Activated CD8-positive, alpha-beta memory T cell treated with anti-CD3 and anti-CD28 coated beads, Interleukin-2, amount 10 ng/mL, durations not matched to agents 7 days and 5 days (primary cell): ENCODE measurements at regions not wholly inside any gene's neighbourhood (a gene's known extent, or its start where the extent isn't known, plus 50 kb on each side); places are given as distances from the start of the nearest gene placed in this dataset.

Experiments used
- ATAC-seq: fragments of 150-1000 bp; cut with Tn5 transposase; one replicate; pipeline ENCODE4 v1.10.0; 2021; ENCODE audit warnings: moderate library complexity
- CTCF ChIA-PET: fragments of 350-600 bp; sonication (Branson Sonifier 250); formaldehyde crosslinking; loops from one replicate; lab custom pipeline; 2021; ENCODE audit warnings: antibody characterized with exemption; lab: Charles Lee
- DNase-seq: peaks from one replicate; pipeline ENCODE4 v3.0.0-alpha.2; 2020
- H3K27ac Mint-ChIP-seq: one replicate; pipeline ENCODE4 v1.8.0; 2021; ENCODE audit warnings: mild to moderate bottlenecking, mixed read lengths
- H3K27me3 Mint-ChIP-seq: one replicate; pipeline ENCODE4 v1.8.0; 2021; ENCODE audit warnings: mixed read lengths
- H3K36me3 Mint-ChIP-seq: one replicate; pipeline ENCODE4 v1.8.0; 2021; ENCODE audit warnings: mild to moderate bottlenecking, mixed read lengths
- H3K4me1 Mint-ChIP-seq: one replicate; pipeline ENCODE4 v1.8.0; 2021; ENCODE audit warnings: mixed read lengths
- H3K4me3 Mint-ChIP-seq: one replicate; pipeline ENCODE4 v1.8.0; 2021; ENCODE audit warnings: mild to moderate bottlenecking, moderate library complexity, mixed read lengths
- H3K9me3 Mint-ChIP-seq: one replicate; pipeline ENCODE4 v1.8.0; 2022; ENCODE audit warnings: low read depth, mixed read lengths

GRCh38 chr13:84362777-84363176, 480.5 kb upstream of the SLITRK1 start:
- Mint-ChIP-seq H3K27me3 (no peaks in the 10 kb centered on the region), H3K9me3 (no peaks in the 10 kb centered on the region), H3K36me3 (no peaks in the 10 kb centered on the region), H3K27ac (no peak overlapping the region), H3K4me3 (no peak overlapping the region), H3K4me1 (no peaks in the 10 kb centered on the region)
- no peak for ATAC-seq
- CTCF ChIA-PET: no interaction called here
- DNase-seq: no peak

GRCh38 chr13:84360822-84361221, 478.5 kb upstream of the SLITRK1 start:
- H3K4me3 Mint-ChIP-seq: no peak overlapping the region
- DNase-seq (no peak), ATAC-seq (no peak)
- H3K9me3 Mint-ChIP-seq: no peaks in the 10 kb centered on the region
- no peaks in the 10 kb centered on the region for H3K36me3 Mint-ChIP-seq
- CTCF ChIA-PET: no interaction called here
- H3K4me1 Mint-ChIP-seq: no peaks in the 10 kb centered on the region
- no peaks in the 10 kb centered on the region for H3K27me3 Mint-ChIP-seq
- no peak overlapping the region for H3K27ac Mint-ChIP-seq

- DNase-seq: no peak
- H3K36me3 Mint-ChIP-seq: no peaks in the 10 kb centered on the region
- H3K4me3 Mint-ChIP-seq: no peak overlapping the region
- H3K9me3 Mint-ChIP-seq: no peaks in the 10 kb centered on the region
- no peaks in the 10 kb centered on the region for H3K27me3 Mint-ChIP-seq
- CTCF ChIA-PET: no interaction called here
- H3K27ac Mint-ChIP-seq: no peak overlapping the region
- no peaks in the 10 kb centered on the region for H3K4me1 Mint-ChIP-seq
- ATAC-seq: no peak
Observed at GRCh38 chr13:84358601-84359000, 476.3 kb upstream of the SLITRK1 start.

- Mint-ChIP-seq H3K36me3 (no peaks in the 10 kb centered on the region), H3K9me3 (no peaks in the 10 kb centered on the region), H3K4me1 (no peaks in the 10 kb centered on the region), H3K4me3 (no peak overlapping the region), H3K27ac (no peak overlapping the region), H3K27me3 (no peaks in the 10 kb centered on the region)
- CTCF ChIA-PET: no interaction called here
- ATAC-seq (no peak), DNase-seq (no peak)
Observed at GRCh38 chr13:84352946-84353345, 470.7 kb upstream of the SLITRK1 start.

- H3K27ac Mint-ChIP-seq: no peak overlapping the region
- no peak overlapping the region for H3K4me3 Mint-ChIP-seq
- CTCF ChIA-PET: no interaction called here
- no peaks in the 10 kb centered on the region for H3K4me1 Mint-ChIP-seq
- no peaks in the 10 kb centered on the region for H3K9me3 Mint-ChIP-seq
- no peaks in the 10 kb centered on the region for H3K27me3 Mint-ChIP-seq
- H3K36me3 Mint-ChIP-seq: no peaks in the 10 kb centered on the region
- ATAC-seq (no peak), DNase-seq (no peak)
Observed at GRCh38 chr13:84339456-84339855, 457.2 kb upstream of the SLITRK1 start.

GRCh38 chr13:84332346-84332745, 450.1 kb upstream of the SLITRK1 start:
- ATAC-seq (no peak), DNase-seq (no peak)
- no peak overlapping the region for H3K27ac Mint-ChIP-seq
- H3K4me3 Mint-ChIP-seq: no peak overlapping the region
- H3K9me3 Mint-ChIP-seq: no peaks in the 10 kb centered on the region
- CTCF ChIA-PET: no interaction called here
- no peaks in the 10 kb centered on the region for H3K4me1 Mint-ChIP-seq
- H3K27me3 Mint-ChIP-seq: no peaks in the 10 kb centered on the region
- H3K36me3 Mint-ChIP-seq: no peaks in the 10 kb centered on the region

GRCh38 chr13:84315527-84315926, 433.3 kb upstream of the SLITRK1 start:
- Mint-ChIP-seq H3K9me3 (no peaks in the 10 kb centered on the region), H3K27me3 (no peaks in the 10 kb centered on the region), H3K36me3 (no peaks in the 10 kb centered on the region), H3K4me1 (no peaks in the 10 kb centered on the region), H3K27ac (no peak overlapping the region), H3K4me3 (no peak overlapping the region)
- ATAC-seq (no peak), DNase-seq (no peak)
- CTCF ChIA-PET: no interaction called here

- Mint-ChIP-seq H3K27ac (no peak overlapping the region), H3K27me3 (no peaks in the 10 kb centered on the region), H3K4me3 (no peak overlapping the region), H3K4me1 (no peaks in the 10 kb centered on the region), H3K36me3 (no peaks in the 10 kb centered on the region), H3K9me3 (no peaks in the 10 kb centered on the region)
- DNase-seq (no peak), ATAC-seq (no peak)
- CTCF ChIA-PET: no interaction called here
Observed at GRCh38 chr13:84303035-84303434, 420.8 kb upstream of the SLITRK1 start.

GRCh38 chr13:84297251-84297650, 415.0 kb upstream of the SLITRK1 start:
- Mint-ChIP-seq H3K36me3 (no peaks in the 10 kb centered on the region), H3K4me1 (no peaks in the 10 kb centered on the region), H3K9me3 (no peaks in the 10 kb centered on the region), H3K27me3 (no peaks in the 10 kb centered on the region), H3K27ac (no peak overlapping the region), H3K4me3 (no peak overlapping the region)
- ATAC-seq (no peak), DNase-seq (no peak)
- CTCF ChIA-PET: no interaction called here

GRCh38 chr13:84296401-84296800, 414.1 kb upstream of the SLITRK1 start:
- H3K4me3 Mint-ChIP-seq: no peak overlapping the region
- H3K27me3 Mint-ChIP-seq: no peaks in the 10 kb centered on the region
- no peaks in the 10 kb centered on the region for H3K9me3 Mint-ChIP-seq
- H3K4me1 Mint-ChIP-seq: no peaks in the 10 kb centered on the region
- DNase-seq: no peak
- H3K36me3 Mint-ChIP-seq: no peaks in the 10 kb centered on the region
- CTCF ChIA-PET: no interaction called here
- ATAC-seq: no peak
- H3K27ac Mint-ChIP-seq: no peak overlapping the region

- no peak overlapping the region for H3K27ac Mint-ChIP-seq
- CTCF ChIA-PET: interaction anchor here (1.6 kb wide), 1 partner anchor 14 kb away, joined by 3 read pairs; no protein-coding TSS in a partner anchor
- no peaks in the 10 kb centered on the region for H3K4me1 Mint-ChIP-seq
- H3K4me3 Mint-ChIP-seq: no peak overlapping the region
- ATAC-seq (no peak), DNase-seq (no peak)
- no peaks in the 10 kb centered on the region for H3K27me3 Mint-ChIP-seq
- no peaks in the 10 kb centered on the region for H3K9me3 Mint-ChIP-seq
- H3K36me3 Mint-ChIP-seq: no peaks in the 10 kb centered on the region
Observed at GRCh38 chr13:84294576-84294975, 412.3 kb upstream of the SLITRK1 start.

GRCh38 chr13:84290386-84290785, 408.1 kb upstream of the SLITRK1 start:
- DNase-seq (no peak), ATAC-seq (no peak)
- H3K4me1 Mint-ChIP-seq: no peaks in the 10 kb centered on the region
- H3K36me3 Mint-ChIP-seq: no peaks in the 10 kb centered on the region
- H3K27ac Mint-ChIP-seq: no peak overlapping the region
- CTCF ChIA-PET: no interaction called here
- no peaks in the 10 kb centered on the region for H3K27me3 Mint-ChIP-seq
- no peak overlapping the region for H3K4me3 Mint-ChIP-seq
- no peaks in the 10 kb centered on the region for H3K9me3 Mint-ChIP-seq

GRCh38 chr13:84279166-84279565, 396.9 kb upstream of the SLITRK1 start:
- Mint-ChIP-seq H3K27ac (no peak overlapping the region), H3K36me3 (no peaks in the 10 kb centered on the region), H3K4me1 (no peaks in the 10 kb centered on the region), H3K27me3 (no peaks in the 10 kb centered on the region), H3K9me3 (no peaks in the 10 kb centered on the region), H3K4me3 (no peak overlapping the region)
- CTCF ChIA-PET: no interaction called here
- DNase-seq (no peak), ATAC-seq (no peak)

- H3K4me1 Mint-ChIP-seq: no peaks in the 10 kb centered on the region
- CTCF ChIA-PET: no interaction called here
- no peaks in the 10 kb centered on the region for H3K36me3 Mint-ChIP-seq
- no peaks in the 10 kb centered on the region for H3K9me3 Mint-ChIP-seq
- DNase-seq: no peak
- no peak overlapping the region for H3K27ac Mint-ChIP-seq
- no peak overlapping the region for H3K4me3 Mint-ChIP-seq
- ATAC-seq: no peak
- H3K27me3 Mint-ChIP-seq: no peaks in the 10 kb centered on the region
Observed at GRCh38 chr13:84272877-84273562, 390.7 kb upstream of the SLITRK1 start.
